ENCODE measurements at regions not wholly inside any gene's neighbourhood (a gene's known extent, or its start where the extent isn't known, plus 50 kb on each side); places are given as distances from the start of the nearest gene placed in this dataset.

- DNase-seq, result no peak
These were observed 165.7 kb upstream of the C1orf21 start for GRCh38 chr1:184221087-184221486.

GRCh38 chr1:184222652-184223052 lies 164.2 kb upstream of the C1orf21 start:
- peak; percentile 41 for DNase-seq

GRCh38 chr1:184223216-184223615 lies 163.6 kb upstream of the C1orf21 start:
- DNase-seq, result no peak

GRCh38 chr1:184225283-184226099 lies 161.3 kb upstream of the C1orf21 start:
- no peak for DNase-seq

- DNase-seq, result no peak
These were observed 160.7 kb upstream of the C1orf21 start for GRCh38 chr1:184226100-184226487.

GRCh38 chr1:184228558-184228957 lies 158.3 kb upstream of the C1orf21 start:
- no peak for DNase-seq

- DNase-seq, result no peak
These were observed 149.2 kb upstream of the C1orf21 start for GRCh38 chr1:184237588-184237987.

GRCh38 chr1:184241446-184241845 lies 145.4 kb upstream of the C1orf21 start:
- DNase-seq, result no peak

GRCh38 chr1:184242507-184242943 lies 144.3 kb upstream of the C1orf21 start:
- no peak for DNase-seq

- no peak for DNase-seq
These were observed 141.9 kb upstream of the C1orf21 start for GRCh38 chr1:184244962-184245361.

GRCh38 chr1:184247671-184248070 lies 139.2 kb upstream of the C1orf21 start:
- DNase-seq, result no peak

GRCh38 chr1:184253921-184254320 lies 132.9 kb upstream of the C1orf21 start:
- DNase-seq, result no peak

GRCh38 chr1:184254849-184255248 lies 132.0 kb upstream of the C1orf21 start:
- DNase-seq, result no peak

GRCh38 chr1:184255560-184255959 lies 131.3 kb upstream of the C1orf21 start:
- DNase-seq, result no peak

- no peak for DNase-seq
These were observed 129.0 kb upstream of the C1orf21 start for GRCh38 chr1:184257873-184258272.

- DNase-seq, result no peak
These were observed 128.3 kb upstream of the C1orf21 start for GRCh38 chr1:184258525-184258924.

GRCh38 chr1:184260382-184260781 lies 126.4 kb upstream of the C1orf21 start:
- DNase-seq, result no peak

- no peak for DNase-seq
These were observed 124.7 kb upstream of the C1orf21 start for GRCh38 chr1:184262109-184262508.

- DNase-seq, result no peak
These were observed 119.1 kb upstream of the C1orf21 start for GRCh38 chr1:184267747-184268146.

GRCh38 chr1:184270556-184270955 lies 116.3 kb upstream of the C1orf21 start:
- DNase-seq, result no peak

- no peak for DNase-seq
These were observed 114.5 kb upstream of the C1orf21 start for GRCh38 chr1:184272175-184272866.

- no peak for DNase-seq
These were observed 110.4 kb upstream of the C1orf21 start for GRCh38 chr1:184276416-184276815.

GRCh38 chr1:184279911-184280458 lies 106.8 kb upstream of the C1orf21 start:
- no peak for DNase-seq

GRCh38 chr1:184283999-184284398 lies 102.8 kb upstream of the C1orf21 start:
- DNase-seq, result no peak
